ENCODE measurements at regions not wholly inside any gene's neighbourhood (a gene's known extent, or its start where the extent isn't known, plus 50 kb on each side); places are given as distances from the start of the nearest gene placed in this dataset.

DNA sequence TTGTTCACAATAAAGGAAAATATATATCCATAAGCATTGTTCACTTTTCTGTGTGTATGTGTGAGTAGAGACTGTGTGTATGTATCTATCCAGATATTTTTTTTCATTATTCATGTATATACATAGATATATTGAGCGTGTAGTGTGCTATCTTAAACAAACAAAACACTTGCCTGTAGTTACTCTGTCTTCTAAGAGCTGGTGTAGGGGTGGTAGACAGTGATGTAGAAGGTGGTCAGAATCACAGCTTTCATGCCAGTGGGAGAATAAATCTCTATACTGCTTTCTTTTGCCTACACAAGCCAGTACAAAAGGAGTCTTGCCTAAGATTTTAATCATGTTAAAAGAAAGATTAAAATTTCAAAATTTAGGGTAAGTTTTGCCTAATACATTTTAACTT is 122.0 kb downstream of the UCHL5 start:
- no peaks in the 10 kb centered on the region for H3K4me1 ChIP-seq
- H3K27me3 ChIP-seq: no peaks in the 10 kb centered on the region
- in situ Hi-C loops (cut with MboI; ENCODE audit: low sequenced_read_pairs in 4 of 4): no loop called here
- ATAC-seq (no peak), DNase-seq (no peak)
- no peaks in the 10 kb centered on the region for H3K9me3 ChIP-seq
- H3K27ac ChIP-seq: no peak overlapping the region
- H3K4me3 ChIP-seq: no peak overlapping the region
- intact Hi-C loops (cut with DNase I; ENCODE audit: low total_unique reads): no loop called here
- no peaks in the 10 kb centered on the region for H3K36me3 ChIP-seq
- TF ChIP-seq CTCF (IDR thresholded peaks at IDR 0.05 in 4 of 5, conservative IDR thresholded peaks at IDR 0.05 in 1 of 5) (no peak), POLR2A (IDR thresholded peaks at IDR 0.05) (no peak)

DNA sequence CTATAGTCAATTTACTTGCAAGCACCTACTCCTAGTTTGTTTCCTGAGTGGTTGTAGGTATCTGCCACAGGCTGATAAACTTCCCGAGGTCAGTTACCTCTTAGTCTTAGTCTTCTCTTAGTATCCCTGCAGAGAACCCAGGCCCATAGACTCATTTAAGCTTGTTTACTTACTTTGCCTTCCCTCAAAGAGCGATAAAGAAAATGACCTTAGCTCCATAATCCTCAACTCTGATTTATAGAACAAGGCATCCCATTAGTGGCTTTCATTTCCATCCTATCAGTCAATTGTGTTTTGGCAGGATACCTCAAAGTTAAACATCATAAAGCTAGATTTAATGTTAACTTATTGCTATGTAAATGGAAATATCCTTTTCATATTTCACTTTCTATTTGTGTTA is 119.7 kb downstream of the UCHL5 start:
- no peak for TF ChIP-seq POLR2A (IDR thresholded peaks at IDR 0.05)
- no peak for TF ChIP-seq CTCF (IDR thresholded peaks at IDR 0.05 in 4 of 5, conservative IDR thresholded peaks at IDR 0.05 in 1 of 5)
- Histone ChIP-seq H3K9me3 (no peaks in the 10 kb centered on the region), H3K36me3 (no peaks in the 10 kb centered on the region), H3K4me1 (no peaks in the 10 kb centered on the region), H3K27me3 (no peaks in the 10 kb centered on the region), H3K27ac (no peak overlapping the region), H3K4me3 (no peak overlapping the region)
- in situ Hi-C loops (cut with MboI; ENCODE audit: low sequenced_read_pairs in 4 of 4): no loop called here
- intact Hi-C loops (cut with DNase I; ENCODE audit: low total_unique reads): no loop called here
- ATAC-seq: no peak
- DNase-seq: no peak

DNA sequence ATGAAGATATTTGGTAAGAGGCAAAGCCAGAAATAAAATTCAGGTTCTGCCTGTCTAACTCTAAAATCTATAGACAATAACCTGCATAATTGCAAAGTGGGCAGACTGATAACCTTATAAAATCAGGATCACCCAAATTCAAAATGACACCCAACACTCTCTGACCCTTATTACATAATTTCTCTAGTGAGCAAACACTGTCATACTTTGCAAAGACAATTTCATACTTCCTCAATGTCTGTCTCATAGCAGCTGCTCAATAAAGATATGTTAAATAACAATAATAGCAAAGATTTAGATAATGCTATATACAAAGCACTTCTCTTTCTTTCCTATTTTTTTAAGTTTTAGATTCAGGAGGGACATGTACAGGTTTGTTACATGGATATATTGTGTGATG is 118.5 kb downstream of the UCHL5 start:
- ATAC-seq (no peak), DNase-seq (no peak)
- Histone ChIP-seq H3K27me3 (no peaks in the 10 kb centered on the region), H3K9me3 (no peaks in the 10 kb centered on the region), H3K36me3 (no peaks in the 10 kb centered on the region), H3K4me1 (no peaks in the 10 kb centered on the region), H3K27ac (no peak overlapping the region), H3K4me3 (no peak overlapping the region)
- in situ Hi-C loops (cut with MboI; ENCODE audit: low sequenced_read_pairs in 4 of 4) (no loop called here), intact Hi-C loops (cut with DNase I; ENCODE audit: low total_unique reads) (no loop called here)
- TF ChIP-seq POLR2A (IDR thresholded peaks at IDR 0.05) (no peak), CTCF (IDR thresholded peaks at IDR 0.05 in 4 of 5, conservative IDR thresholded peaks at IDR 0.05 in 1 of 5) (no peak)

- in situ Hi-C loops (cut with MboI; ENCODE audit: low sequenced_read_pairs in 4 of 4) (no loop called here), intact Hi-C loops (cut with DNase I; ENCODE audit: low total_unique reads) (no loop called here)
- Histone ChIP-seq H3K36me3 (no peaks in the 10 kb centered on the region), H3K27ac (no peak overlapping the region), H3K4me3 (no peak overlapping the region), H3K9me3 (no peaks in the 10 kb centered on the region), H3K27me3 (no peaks in the 10 kb centered on the region), H3K4me1 (no peaks in the 10 kb centered on the region)
- DNase-seq (no peak), ATAC-seq (no peak)
- TF ChIP-seq CTCF (IDR thresholded peaks at IDR 0.05 in 4 of 5, conservative IDR thresholded peaks at IDR 0.05 in 1 of 5) (no peak), POLR2A (IDR thresholded peaks at IDR 0.05) (no peak)
Measured at GRCh38 chr1:192941722-192942411, 117.3 kb downstream of the UCHL5 start.

DNA sequence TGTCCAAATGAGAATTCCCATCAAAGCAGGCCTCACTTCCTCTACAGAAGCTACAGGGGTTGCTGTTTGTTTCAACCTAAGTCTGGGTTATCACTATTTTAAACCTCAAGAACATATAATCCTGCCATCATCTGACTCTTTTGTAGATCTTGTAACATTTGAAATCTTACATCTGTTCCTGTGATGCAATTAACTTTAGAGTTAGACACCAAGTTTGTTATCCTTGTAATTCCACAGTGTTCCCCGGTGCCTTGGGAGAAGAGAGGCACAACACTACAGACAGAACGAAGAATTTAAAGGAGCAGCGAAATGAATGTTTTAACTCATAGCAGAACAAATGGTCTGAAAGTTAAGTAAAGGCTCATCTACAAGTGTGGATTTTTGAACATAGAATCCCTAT is 116.1 kb downstream of the UCHL5 start:
- H3K4me1 ChIP-seq: no peaks in the 10 kb centered on the region
- no peaks in the 10 kb centered on the region for H3K36me3 ChIP-seq
- intact Hi-C loops (cut with DNase I; ENCODE audit: low total_unique reads): no loop called here
- no peak overlapping the region for H3K27ac ChIP-seq
- no peak overlapping the region for H3K4me3 ChIP-seq
- no peaks in the 10 kb centered on the region for H3K9me3 ChIP-seq
- in situ Hi-C loops (cut with MboI; ENCODE audit: low sequenced_read_pairs in 4 of 4): no loop called here
- DNase-seq: no peak
- no peak for TF ChIP-seq POLR2A (IDR thresholded peaks at IDR 0.05)
- TF ChIP-seq CTCF (IDR thresholded peaks at IDR 0.05 in 4 of 5, conservative IDR thresholded peaks at IDR 0.05 in 1 of 5): no peak
- ATAC-seq: no peak
- no peaks in the 10 kb centered on the region for H3K27me3 ChIP-seq
